Sigmoid colon (tissue), 4 donors: ENCODE measurements at regions not wholly inside any gene's neighbourhood (a gene's known extent, or its start where the extent isn't known, plus 50 kb on each side); places are given as distances from the start of the nearest gene placed in this dataset.

Experiments used
- CTCF ChIP-seq, 4 experiments: fragments of 450-650 bp in 3 of 4; fragments of 200-600 bp in 1 of 4; IDR thresholded peaks; one replicate each; pipeline ENCODE4 v1.5.1; 2016 to 2019; ENCODE audit warnings: antibody characterized with exemption in 4 of 4, mild to moderate bottlenecking in 3 of 4, moderate library complexity in 2 of 4
- EP300 ChIP-seq, 4 donors: sonication (generic); formaldehyde crosslinking; IDR thresholded peaks; one replicate each; pipeline ENCODE4 v1.6.1; 2017; ENCODE audit warnings: antibody characterized with exemption in 4 of 4
- POLR2A ChIP-seq, 2 donors: fragments of 450-650 bp; IDR thresholded peaks; one replicate each; pipeline ENCODE4 v1.6.1; 2016; ENCODE audit warnings: antibody characterized with exemption in 2 of 2, mild to moderate bottlenecking in 2 of 2, moderate library complexity in 2 of 2
- POLR2AphosphoS5 ChIP-seq, 4 donors: sonication (generic); formaldehyde crosslinking; IDR thresholded peaks; one replicate each; pipeline ENCODE4 v1.6.1; 2017; ENCODE audit warnings: antibody characterized with exemption in 4 of 4

- no peak for TF ChIP-seq POLR2A (IDR thresholded peaks at IDR 0.05)
- TF ChIP-seq CTCF (IDR thresholded peaks at IDR 0.05): no peak
- TF ChIP-seq POLR2AphosphoS5 (IDR thresholded peaks at IDR 0.05): no peak
- no peak for TF ChIP-seq EP300 (IDR thresholded peaks at IDR 0.05)
Observed at GRCh38 chr2:153072813-153073212, 354.4 kb downstream of the ARL6IP6 start.
